IPS-15b (cell line): ENCODE measurements at regions not wholly inside any gene's neighbourhood (a gene's known extent, or its start where the extent isn't known, plus 50 kb on each side); places are given as distances from the start of the nearest gene placed in this dataset.

Source experiments
- H3K27me3 ChIP-seq: one replicate; pipeline ENCODE4 v1.6.1; 2013; ENCODE audit warnings: low read length; ENCODE audit not compliant: control insufficient read depth, insufficient read depth
- H3K36me3 ChIP-seq: one replicate; pipeline ENCODE4 v1.6.1; 2013; ENCODE audit warnings: low read length; ENCODE audit not compliant: control insufficient read depth, insufficient read depth
- H3K4me1 ChIP-seq: one replicate; pipeline ENCODE4 v1.6.1; 2013; ENCODE audit warnings: mild to moderate bottlenecking, low read length; ENCODE audit not compliant: control insufficient read depth, insufficient read depth
- H3K4me3 ChIP-seq: one replicate; pipeline ENCODE4 v1.5.1; 2013; ENCODE audit warnings: low read depth, low read length
- H3K9ac ChIP-seq: one replicate; pipeline ENCODE4 v1.6.1; 2013; ENCODE audit warnings: low read depth, mild to moderate bottlenecking, low read length
- H3K9me3 ChIP-seq: one replicate; pipeline ENCODE4 v1.6.1; 2013; ENCODE audit warnings: mild to moderate bottlenecking, low read length; ENCODE audit not compliant: control insufficient read depth, insufficient read depth

DNA sequence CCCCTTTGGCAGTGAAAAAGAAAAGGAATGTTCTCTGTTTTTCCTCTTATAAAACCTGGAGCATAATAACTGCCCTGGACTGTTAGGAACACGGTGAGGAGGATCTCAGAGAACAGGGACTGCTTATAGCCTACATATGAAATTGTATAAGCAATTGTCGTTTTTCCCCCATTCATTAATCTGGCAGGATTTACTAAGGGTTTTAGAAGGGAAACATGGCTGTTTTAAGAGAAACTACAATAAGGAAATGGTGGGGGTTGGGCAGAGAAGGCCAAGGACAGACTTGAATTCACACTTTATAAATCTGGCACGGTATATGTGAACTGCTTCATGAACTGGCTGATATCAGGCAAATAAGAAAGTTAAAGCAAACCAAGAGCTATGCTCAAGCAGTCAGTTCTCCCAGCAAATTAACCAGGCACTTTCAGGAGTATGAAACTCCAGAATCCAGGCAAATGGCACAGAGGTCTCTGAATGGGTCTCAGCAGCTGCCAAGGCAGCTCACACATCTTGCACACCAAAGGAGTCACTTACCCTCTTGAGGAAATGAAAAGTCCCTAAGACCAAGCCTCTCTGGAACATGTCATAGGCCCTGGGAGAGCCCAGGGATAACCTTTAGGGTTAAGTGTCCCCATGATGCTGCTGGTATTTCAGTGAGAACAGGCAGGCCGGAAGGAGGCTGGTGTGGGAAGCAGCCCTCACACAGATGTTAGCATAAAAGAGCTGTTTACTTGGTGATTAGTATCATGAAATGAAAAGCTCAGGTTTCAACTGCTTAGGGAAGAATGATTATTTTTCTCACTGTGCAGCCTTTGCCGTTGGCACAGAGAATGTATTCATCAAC lies 260.5 kb upstream of the MARCKS start:
- Histone ChIP-seq H3K9me3 (no peaks in the 10 kb centered on the region), H3K36me3 (no peaks in the 10 kb centered on the region), H3K27me3 (no peaks in the 10 kb centered on the region), H3K4me3 (no peak overlapping the region), H3K9ac (no peak overlapping the region), H3K4me1 (peaks cover 13% of the 10 kb centered on the region)

DNA sequence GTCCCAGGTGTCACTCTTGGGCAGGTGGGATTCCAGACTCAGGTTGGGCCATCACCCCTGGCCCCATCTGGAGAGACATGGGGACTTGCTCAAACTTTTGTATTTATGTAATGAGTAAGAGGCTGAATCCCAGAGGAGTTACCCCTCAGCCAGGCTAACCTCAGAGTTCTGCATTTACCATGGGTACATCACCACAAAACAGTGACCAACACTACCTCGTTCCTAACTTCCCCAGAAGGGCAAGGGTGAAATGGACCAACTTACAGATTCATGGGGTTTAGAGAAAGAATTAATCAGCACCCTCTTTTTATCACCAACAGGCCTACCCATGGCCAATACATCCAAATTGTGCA lies 259.9 kb upstream of the MARCKS start:
- Histone ChIP-seq H3K36me3 (no peaks in the 10 kb centered on the region), H3K9me3 (no peaks in the 10 kb centered on the region), H3K4me1 (peaks cover 7% of the 10 kb centered on the region), H3K9ac (no peak overlapping the region), H3K4me3 (no peak overlapping the region), H3K27me3 (no peaks in the 10 kb centered on the region)

- Histone ChIP-seq H3K9me3 (no peaks in the 10 kb centered on the region), H3K27me3 (no peaks in the 10 kb centered on the region)
These were observed 258.4 kb upstream of the MARCKS start for GRCh38 chr6:113598786-113599185.

DNA sequence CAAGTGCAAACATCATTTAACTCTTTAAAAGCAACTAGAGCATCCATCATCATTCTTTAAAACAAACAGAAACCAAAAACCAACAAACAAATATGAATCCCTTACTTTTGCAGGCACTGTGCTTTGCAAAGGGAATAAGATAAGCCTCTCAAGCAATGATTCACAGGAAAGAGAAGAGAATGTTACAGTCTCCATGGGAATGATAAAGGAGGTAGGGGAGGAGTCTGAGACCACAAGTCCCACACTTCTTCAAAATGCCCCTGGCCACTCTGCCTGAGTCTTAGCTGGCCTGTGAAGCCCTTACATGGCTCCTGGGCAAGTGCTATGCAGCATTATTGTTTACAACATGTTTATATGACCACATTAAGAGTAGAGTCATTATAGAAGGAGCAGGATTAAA lies 257.7 kb upstream of the MARCKS start:
- no peak overlapping the region for H3K4me3 ChIP-seq
- no peaks in the 10 kb centered on the region for H3K4me1 ChIP-seq
- H3K27me3 ChIP-seq = no peaks in the 10 kb centered on the region

More at GRCh38 chr6:113598786-113599185, 258.4 kb upstream of the MARCKS start:
- Histone ChIP-seq H3K4me1 (no peaks in the 10 kb centered on the region), H3K9ac (no peak overlapping the region), H3K4me3 (no peak overlapping the region), H3K36me3 (no peaks in the 10 kb centered on the region)

GRCh38 chr6:113600551-113601339 lies 256.4 kb upstream of the MARCKS start:
- no peaks in the 10 kb centered on the region for H3K9me3 ChIP-seq
- H3K27me3 ChIP-seq = no peaks in the 10 kb centered on the region
- no peak overlapping the region for H3K4me3 ChIP-seq
- H3K4me1 ChIP-seq = no peaks in the 10 kb centered on the region
- H3K36me3 ChIP-seq = no peaks in the 10 kb centered on the region
- no peak overlapping the region for H3K9ac ChIP-seq

More for the DNA sequence above, 257.7 kb upstream of the MARCKS start:
- no peak overlapping the region for H3K9ac ChIP-seq
- H3K9me3 ChIP-seq = no peaks in the 10 kb centered on the region
- no peaks in the 10 kb centered on the region for H3K36me3 ChIP-seq

- no peaks in the 10 kb centered on the region for H3K36me3 ChIP-seq
- H3K9ac ChIP-seq = no peak overlapping the region
- no peak overlapping the region for H3K4me3 ChIP-seq
- no peaks in the 10 kb centered on the region for H3K9me3 ChIP-seq
- H3K27me3 ChIP-seq = no peaks in the 10 kb centered on the region
- no peaks in the 10 kb centered on the region for H3K4me1 ChIP-seq
These were observed 249.2 kb upstream of the MARCKS start for GRCh38 chr6:113607821-113608545.

DNA sequence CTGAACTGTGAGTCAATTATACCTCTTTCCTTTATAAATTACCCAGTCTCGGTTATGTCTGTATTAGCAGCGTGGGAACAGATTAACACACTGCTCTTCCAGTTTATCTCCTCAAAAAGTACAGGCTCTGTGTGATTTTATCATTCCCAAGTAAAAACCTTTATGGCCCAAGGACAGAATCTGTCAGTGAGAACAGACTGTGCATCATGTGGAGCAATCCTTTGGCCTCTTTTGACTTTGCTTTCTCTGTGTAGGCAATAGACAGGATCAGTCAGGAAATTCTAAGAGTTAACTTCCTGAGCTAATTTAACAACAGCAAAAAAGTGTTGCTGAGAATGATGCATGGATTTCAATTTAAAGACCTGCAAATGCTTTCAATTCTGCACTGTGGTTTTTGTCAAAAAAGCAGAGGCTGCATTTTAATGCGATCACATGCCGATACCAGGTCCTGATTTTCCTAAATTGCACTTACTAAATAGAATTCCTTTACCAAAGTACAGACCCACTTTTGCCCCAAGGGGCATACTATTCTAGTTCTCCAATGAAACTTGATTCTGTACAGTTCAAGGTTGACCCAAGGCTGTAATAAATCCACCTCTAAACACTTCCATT lies 246.7 kb upstream of the MARCKS start:
- Histone ChIP-seq H3K9me3 (no peaks in the 10 kb centered on the region), H3K27me3 (no peaks in the 10 kb centered on the region)

GRCh38 chr6:113616701-113617274 lies 240.4 kb upstream of the MARCKS start:
- Histone ChIP-seq H3K4me3 (no peak overlapping the region), H3K9me3 (no peaks in the 10 kb centered on the region), H3K9ac (no peak overlapping the region), H3K27me3 (no peaks in the 10 kb centered on the region), H3K4me1 (peaks cover 2% of the 10 kb centered on the region), H3K36me3 (no peaks in the 10 kb centered on the region)

More for the DNA sequence above, 246.7 kb upstream of the MARCKS start:
- Histone ChIP-seq H3K36me3 (no peaks in the 10 kb centered on the region), H3K9ac (no peak overlapping the region), H3K4me3 (no peak overlapping the region), H3K4me1 (no peaks in the 10 kb centered on the region)

- Histone ChIP-seq H3K36me3 (no peaks in the 10 kb centered on the region), H3K9ac (no peak overlapping the region), H3K9me3 (no peaks in the 10 kb centered on the region), H3K4me3 (no peak overlapping the region), H3K27me3 (no peaks in the 10 kb centered on the region), H3K4me1 (peaks cover 2% of the 10 kb centered on the region)
These were observed 238.1 kb upstream of the MARCKS start for GRCh38 chr6:113619077-113619476.

GRCh38 chr6:113620386-113620785 lies 236.8 kb upstream of the MARCKS start:
- Histone ChIP-seq H3K9me3 (no peaks in the 10 kb centered on the region), H3K36me3 (no peaks in the 10 kb centered on the region), H3K4me3 (no peak overlapping the region), H3K9ac (no peak overlapping the region), H3K4me1 (peaks cover 2% of the 10 kb centered on the region), H3K27me3 (peaks cover 2% of the 10 kb centered on the region)

DNA sequence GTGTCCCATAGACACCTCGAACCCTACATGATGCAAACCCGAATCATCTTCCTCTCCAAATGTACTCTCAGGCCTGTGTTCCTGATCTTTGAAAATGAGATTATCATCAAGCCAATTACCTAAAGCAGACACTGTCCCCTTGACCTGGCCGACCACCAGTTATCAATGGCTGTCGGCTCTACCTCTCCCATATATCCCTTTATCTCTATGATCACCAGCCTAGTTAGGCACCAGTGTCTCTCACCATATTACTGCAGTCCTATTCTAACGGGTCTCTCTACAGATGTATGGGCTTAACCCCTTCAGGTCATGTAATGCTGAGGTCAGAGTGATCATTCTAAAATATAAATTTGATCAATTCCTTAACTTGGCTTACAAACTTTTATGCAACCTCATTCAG lies 234.9 kb upstream of the MARCKS start:
- Histone ChIP-seq H3K9ac (no peak overlapping the region), H3K4me3 (no peak overlapping the region), H3K27me3 (peaks cover 4% of the 10 kb centered on the region), H3K9me3 (no peaks in the 10 kb centered on the region), H3K36me3 (no peaks in the 10 kb centered on the region), H3K4me1 (peaks cover 2% of the 10 kb centered on the region)
